Stimulated activated CD8-positive, alpha-beta memory T cell treated with anti-CD3 and anti-CD28 coated beads, Interleukin-4, amount 100 ng/mL, for 24 hours (primary cell): ENCODE measurements at regions not wholly inside any gene's neighbourhood (a gene's known extent, or its start where the extent isn't known, plus 50 kb on each side); places are given as distances from the start of the nearest gene placed in this dataset.

Source experiments
- DNase-seq: peaks from one replicate; pipeline ENCODE4 v3.0.0-alpha.2; 2020; ENCODE audit warnings: low read depth

- DNase-seq = no peak
Measured at GRCh38 chr4:128527946-128528576, 240.4 kb upstream of the PGRMC2 start.

GRCh38 chr4:128527351-128527750 lies 239.7 kb upstream of the PGRMC2 start:
- no peak for DNase-seq

GRCh38 chr4:128525992-128526630 lies 238.5 kb upstream of the PGRMC2 start:
- DNase-seq = no peak

- DNase-seq = no peak
Measured at GRCh38 chr4:128525387-128525786, 237.8 kb upstream of the PGRMC2 start.

- DNase-seq = no peak
Measured at GRCh38 chr4:128524311-128524710, 236.7 kb upstream of the PGRMC2 start.

- DNase-seq = no peak
Measured at GRCh38 chr4:128521648-128522111, 234.1 kb upstream of the PGRMC2 start.

- no peak for DNase-seq
Measured at GRCh38 chr4:128521156-128521555, 233.5 kb upstream of the PGRMC2 start.

- no peak for DNase-seq
Measured at GRCh38 chr4:128519163-128519830, 231.7 kb upstream of the PGRMC2 start.

GRCh38 chr4:128517739-128518510 lies 230.3 kb upstream of the PGRMC2 start:
- DNase-seq = no peak

- DNase-seq = no peak
Measured at GRCh38 chr4:128517096-128517738, 229.6 kb upstream of the PGRMC2 start.

GRCh38 chr4:128516301-128516969 lies 228.8 kb upstream of the PGRMC2 start:
- no peak for DNase-seq

- no peak for DNase-seq
Measured at GRCh38 chr4:128513664-128514484, 226.3 kb upstream of the PGRMC2 start.

- no peak for DNase-seq
Measured at GRCh38 chr4:128512767-128513322, 225.2 kb upstream of the PGRMC2 start.

- no peak for DNase-seq
Measured at GRCh38 chr4:128512161-128512560, 224.5 kb upstream of the PGRMC2 start.

GRCh38 chr4:128510850-128511249 lies 223.2 kb upstream of the PGRMC2 start:
- no peak for DNase-seq

- no peak for DNase-seq
Measured at GRCh38 chr4:128502818-128503527, 215.4 kb upstream of the PGRMC2 start.

- no peak for DNase-seq
Measured at GRCh38 chr4:128501239-128501638, 213.6 kb upstream of the PGRMC2 start.

- no peak for DNase-seq
Measured at GRCh38 chr4:128488055-128488705, 200.6 kb upstream of the PGRMC2 start.

GRCh38 chr4:128484896-128485295 lies 197.3 kb upstream of the PGRMC2 start:
- DNase-seq = no peak
